NCI-H2196 treated with DMSO at 0.1 percent for 48 hours (cell line): ENCODE measurements at regions not wholly inside any gene's neighbourhood (a gene's known extent, or its start where the extent isn't known, plus 50 kb on each side); places are given as distances from the start of the nearest gene placed in this dataset.
"Not testable (repeated sequence)": the region's sequence is repeated elsewhere in the genome, so short reads cannot be mapped to it uniquely, and the experiment has no call there.

Experiments used
- DNase-seq: peaks from one replicate; lab custom pipeline; 2025; ENCODE audit not compliant: unreplicated experiment; lab: John Stamatoyannopoulos, UW

DNA sequence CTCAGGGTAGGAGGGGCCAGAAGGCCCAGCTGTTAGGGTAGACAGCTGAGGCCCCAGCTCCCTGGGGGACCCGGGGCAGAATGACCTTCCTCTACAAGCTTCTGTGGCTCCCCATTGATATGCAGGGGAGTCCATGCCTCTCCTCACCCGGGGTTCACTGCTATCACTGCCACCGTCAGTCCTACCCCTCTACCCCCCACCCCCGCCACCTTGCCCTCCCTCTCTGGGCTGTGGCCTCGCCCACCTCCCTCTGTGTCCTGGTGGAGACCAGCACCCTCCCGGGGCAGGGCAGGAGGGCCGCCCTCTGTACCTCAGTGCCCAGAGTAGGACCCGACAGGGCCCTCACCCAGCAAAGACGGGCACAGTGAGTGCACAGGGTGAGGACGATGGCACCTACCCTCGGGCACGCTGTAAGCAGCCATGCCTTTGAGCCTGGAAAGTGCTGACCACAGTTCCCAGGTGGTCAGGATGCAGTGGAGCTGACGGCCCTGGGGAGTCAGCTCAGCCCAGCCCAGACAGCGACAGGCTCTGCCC, 88.4 kb upstream of the SFSWAP start:
- DNase-seq, result no peak

DNA sequence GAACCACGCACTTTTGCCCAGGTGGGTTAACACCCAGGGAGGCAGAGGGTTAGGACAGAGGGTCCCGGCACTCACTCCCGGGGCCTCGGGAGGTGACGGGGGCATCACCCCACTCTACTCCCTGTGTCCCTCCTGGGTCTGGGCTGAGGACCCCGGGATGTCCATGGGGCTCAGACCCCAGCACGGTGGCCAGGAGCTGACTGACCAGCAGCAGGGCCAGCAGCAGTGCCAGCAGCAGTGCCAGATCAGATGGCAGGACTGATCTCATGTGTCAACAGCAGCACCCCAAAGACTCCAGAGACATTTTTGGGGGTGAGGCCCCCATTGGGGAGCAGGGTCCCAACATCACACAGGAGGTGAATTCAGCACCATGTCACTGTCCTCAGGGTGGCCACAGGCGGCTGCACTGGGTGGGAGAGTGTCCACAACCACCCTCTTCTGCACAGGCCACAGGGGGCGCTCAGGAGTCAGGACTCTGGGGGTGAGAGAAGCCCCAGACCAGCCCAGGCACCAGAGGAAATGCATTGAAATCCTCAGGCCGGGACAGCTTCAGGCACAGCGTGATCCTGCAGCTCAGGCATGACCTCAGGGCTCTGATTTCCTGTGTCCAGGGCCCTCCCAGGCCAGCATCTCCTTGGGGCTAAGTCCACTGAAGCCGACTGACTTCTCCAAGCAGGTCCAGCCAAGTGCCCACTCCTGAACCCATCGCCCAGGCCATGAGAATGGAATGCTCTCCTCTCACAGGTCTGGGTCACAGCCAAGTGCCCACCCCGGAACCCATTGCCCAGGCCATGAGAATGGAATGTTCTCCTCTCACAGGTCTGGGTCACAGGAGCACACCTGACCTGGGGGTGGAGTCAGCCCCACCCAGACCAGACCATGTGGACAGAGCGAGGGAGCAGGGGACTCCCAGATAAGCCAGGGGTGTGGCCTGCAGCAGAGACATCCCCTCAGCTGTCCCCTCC, 87.2 kb upstream of the SFSWAP start:
- not testable (repeated sequence) for DNase-seq

DNA sequence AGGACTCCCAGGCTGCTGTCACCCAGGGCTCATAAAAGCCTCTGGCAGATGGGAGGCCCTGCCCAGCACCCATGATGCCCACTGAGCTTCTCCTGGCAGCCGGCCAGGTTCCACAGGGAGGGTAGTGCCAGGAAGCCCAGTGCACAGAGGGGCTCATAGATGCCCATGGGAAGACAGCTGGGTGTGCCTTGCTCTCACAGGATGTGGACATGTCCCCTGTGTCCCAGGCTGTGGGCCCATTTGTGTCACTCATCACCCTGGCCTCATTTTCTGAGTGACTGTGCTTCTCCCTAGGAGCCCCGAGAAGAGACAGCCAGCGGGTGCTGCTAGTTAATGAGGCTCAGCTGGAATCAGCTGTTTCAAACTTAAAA, 86.5 kb upstream of the SFSWAP start:
- DNase-seq, result not testable (repeated sequence)

DNA sequence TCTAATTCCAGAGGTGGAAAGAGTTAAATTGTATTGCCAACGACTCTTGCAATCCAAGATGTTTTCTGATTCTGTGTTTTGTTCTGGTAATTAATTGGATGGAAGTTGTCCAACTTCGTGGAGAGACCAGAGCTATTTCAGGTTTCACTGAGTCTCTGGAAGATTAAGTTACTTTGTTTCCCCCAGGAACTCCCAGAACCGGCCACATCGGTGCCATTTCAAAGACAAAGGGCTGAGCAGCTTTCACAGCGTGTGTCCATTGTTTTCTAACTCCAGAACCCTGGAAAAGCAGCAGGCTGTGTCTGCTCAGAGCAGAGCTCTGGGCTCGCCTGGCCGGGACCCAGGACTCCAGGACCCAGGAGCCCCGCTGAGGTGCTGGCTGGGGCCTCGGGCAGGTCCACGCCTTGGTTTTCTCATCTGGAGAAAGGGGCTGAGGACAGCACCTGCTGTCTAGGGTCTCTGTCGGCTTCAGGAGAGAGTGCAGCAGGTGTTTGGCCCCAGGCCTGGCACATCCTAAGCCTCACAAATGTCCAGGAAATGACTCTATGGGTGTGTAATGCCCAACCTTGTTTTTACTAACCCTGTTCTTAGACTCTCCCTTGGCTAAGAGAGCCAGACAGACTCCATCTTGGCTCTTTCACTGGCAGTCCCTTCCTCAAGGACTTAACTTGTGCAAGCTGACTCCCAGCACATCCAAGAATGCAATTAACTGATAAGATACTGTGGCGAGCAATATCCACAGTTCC, 86.0 kb upstream of the SFSWAP start:
- peak; percentile 42 for DNase-seq

DNA sequence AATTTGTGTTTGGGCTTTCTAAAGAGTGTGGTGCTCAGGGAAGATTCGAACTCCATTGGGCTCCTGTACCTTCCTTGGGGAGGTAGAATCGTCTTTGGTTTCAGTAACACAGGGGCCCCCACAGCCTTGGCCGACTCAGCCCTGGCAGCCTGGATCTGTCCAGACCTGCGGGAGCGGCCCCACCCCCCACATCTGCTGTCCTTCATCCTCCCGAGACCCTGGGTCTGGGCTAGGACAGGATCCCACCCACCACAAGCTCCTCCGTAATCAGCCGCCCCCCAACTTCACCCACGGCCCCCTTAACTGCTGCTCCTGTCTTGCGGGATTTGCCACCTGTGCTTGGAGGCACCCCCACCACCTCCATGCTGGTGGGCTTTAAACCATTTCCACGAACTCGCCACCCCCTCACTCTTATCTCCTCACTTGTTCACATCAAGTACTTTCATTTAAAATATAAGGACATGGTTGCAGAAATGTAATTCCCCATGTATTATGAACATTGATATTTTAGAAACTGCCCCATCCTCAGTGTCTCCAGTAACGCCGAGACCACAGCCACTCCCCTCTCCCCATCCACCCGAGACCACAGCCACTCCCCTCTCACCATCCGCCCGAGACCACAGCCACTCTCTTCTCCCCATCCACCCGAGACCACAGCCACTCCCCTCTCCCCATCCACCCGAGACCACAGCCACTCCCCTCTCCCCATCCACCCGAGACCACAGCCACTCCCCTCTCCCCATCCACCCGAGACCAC, 84.7 kb upstream of the SFSWAP start:
- not testable (repeated sequence) for DNase-seq

DNA sequence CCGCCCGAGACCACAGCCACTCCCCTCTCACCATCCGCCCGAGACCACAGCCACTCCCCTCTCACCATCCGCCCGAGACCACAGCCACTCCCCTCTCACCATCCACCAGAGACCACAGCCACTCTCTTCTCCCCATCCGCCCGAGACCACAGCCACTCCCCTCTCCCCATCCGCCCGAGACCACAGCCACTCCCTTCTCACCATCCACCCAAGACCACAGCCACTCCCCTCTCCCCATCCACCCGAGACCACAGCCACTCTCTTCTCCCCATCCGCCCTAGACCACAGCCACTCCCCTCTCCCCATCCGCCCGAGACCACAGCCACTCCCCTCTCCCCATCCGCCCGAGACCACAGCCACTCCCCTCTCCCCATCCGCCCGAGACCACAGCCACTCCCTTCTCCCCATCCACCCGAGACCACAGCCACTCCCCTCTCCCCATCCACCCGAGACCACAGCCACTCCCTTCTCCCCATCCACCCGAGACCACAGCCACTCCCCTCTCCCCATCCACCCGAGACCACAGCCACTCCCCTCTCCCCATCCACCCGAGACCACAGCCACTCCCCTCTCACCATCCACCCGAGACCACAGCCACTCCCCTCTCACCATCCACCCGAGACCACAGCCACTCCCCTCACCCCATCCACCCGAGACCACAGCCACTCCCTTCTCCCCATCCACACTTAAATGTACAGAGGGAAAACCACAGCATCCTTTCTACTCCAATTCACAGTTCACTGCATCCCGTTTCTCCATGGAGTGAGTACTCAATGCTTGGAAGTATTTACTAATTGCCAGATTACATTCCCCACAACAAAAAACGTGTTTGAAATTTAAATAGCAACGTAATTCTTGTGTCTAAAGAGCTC, 83.5 kb upstream of the SFSWAP start:
- not testable (repeated sequence) for DNase-seq

DNA sequence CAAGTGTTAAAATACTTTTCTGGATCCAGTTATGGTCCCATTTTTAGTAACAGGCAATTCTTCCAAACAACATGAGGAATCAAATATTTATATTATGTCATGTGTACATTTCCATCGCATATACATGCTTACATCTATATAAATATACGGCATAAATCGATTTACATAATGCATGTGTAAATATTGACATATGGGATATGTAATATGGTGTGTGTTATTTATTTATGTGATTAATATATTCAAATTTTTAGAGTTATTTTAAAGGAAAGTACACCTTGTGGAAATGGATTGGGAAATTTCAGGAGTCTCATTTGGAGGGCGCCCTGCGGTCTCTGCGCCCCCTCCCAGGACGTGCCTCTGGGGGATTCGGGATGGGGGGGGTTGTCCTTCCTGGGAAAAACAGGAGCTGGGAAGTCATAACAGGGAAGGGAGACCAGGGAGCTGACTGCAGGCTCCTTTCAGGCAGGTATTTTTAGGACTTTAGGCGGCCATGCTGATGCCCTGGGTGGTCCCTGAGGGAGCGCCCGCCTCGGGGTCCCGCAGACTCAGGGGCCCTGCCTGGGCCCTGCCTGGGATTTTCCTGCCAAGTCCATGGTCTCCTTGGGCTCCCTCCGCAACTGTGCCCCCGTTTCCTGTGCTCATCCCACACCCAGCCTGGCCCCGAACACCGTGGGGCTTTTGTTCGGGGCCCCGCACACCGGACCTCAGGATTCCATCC, 82.7 kb upstream of the SFSWAP start:
- no peak for DNase-seq

DNA sequence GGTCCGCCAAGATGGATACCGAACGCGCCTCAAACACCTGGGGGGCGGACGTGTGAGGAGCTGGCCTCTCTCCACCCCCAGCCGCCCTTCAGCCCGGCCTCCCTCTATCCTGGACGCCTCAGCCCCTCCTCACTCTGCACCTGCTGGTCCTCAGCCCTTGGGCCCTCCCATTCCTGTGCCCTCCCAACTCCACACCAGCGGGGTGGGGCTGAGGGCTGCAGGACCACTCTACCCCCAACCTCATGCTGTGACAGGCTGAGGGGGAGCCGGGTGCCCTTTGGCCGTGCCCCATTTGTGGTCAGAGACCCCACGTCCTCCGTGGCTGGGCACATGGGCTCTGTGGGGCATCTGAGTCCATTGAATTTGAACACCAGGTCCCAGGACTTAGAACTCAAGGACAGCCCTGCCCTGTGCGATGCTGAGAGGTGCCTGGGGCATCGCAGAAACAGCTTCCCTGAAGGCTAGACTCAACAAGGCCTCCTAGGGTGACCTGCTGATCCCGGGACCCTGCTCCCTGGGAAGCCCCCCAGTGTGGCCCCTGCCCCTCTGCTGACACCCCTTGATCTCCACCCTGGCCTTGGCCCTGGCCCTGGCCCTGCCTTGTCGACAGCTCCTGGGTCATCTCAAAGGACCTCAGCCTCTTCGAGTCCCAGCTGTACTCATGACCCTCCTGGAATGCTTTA, 82.0 kb upstream of the SFSWAP start:
- DNase-seq, result no peak

DNA sequence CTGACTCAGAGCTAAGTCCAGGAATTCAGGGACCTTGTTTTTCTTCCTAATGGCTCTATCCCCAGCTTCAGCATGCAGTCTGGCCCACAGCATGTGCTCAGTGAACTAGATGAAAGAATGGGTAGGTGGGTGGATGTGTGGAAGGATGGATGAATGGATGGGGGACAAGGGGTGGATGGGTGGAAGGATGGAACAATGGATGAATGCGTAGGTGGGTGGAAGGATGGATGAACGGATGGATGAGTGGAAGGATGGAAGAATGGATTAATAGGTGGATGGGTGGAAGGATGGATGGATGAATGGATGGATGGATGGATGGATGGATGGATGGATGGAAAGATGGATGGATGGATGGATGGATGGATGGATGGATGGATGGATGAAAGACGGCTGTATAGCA, 79.7 kb upstream of the SFSWAP start:
- no peak for DNase-seq

DNA sequence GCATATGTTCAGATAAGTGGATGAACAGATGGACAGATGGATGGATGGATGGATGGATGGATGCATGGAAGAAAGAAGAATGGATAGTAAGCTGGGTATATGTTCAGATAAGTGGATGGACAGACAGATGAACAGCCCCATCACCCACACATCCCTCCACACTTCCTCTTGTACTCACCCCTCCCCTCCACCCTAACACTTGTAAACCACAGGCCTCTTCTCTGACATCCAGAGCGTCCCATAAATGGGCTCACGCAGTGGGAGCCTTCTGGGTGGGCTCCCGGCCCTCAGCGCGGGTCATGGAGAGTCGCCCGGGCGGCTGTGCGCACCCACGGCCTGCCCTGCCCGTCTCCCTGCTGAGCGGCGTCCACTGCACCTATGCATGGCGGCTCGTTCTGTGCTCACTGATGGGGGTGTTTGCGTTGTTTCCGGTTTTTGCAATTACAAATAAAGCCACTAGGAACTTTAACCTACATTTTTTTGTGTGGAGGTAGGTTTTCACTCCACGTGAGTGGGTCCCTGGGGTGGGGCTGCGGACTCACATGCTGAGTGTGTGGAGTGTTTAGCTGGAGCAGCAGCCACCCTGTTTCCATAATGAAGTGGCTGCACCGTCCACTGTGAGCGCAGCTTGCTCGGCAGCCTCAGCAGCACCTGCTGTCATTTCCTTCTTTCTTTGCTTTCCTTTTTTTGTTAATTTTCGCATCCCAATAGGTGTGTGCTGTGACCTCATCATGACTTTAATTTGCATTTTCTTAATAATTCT, 78.8 kb upstream of the SFSWAP start:
- not testable (repeated sequence) for DNase-seq

DNA sequence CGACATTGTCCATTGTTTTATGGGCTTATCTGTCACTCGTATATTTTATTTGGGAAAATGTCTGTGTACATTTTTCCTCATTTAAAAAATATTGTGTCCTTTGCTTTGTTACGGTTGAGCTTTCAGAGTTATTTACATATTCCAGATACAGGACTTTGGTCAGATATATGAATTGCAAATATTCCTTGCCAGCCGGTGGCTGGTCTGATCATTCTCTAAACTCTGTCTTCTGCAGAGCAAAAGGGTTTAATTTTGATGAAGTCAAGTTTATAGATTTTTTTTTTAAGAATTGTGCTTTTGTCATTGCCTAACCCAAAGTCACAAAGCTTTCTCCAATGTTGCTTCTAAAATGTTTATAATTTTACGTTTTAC, 78.3 kb upstream of the SFSWAP start:
- DNase-seq, result not testable (repeated sequence)

DNA sequence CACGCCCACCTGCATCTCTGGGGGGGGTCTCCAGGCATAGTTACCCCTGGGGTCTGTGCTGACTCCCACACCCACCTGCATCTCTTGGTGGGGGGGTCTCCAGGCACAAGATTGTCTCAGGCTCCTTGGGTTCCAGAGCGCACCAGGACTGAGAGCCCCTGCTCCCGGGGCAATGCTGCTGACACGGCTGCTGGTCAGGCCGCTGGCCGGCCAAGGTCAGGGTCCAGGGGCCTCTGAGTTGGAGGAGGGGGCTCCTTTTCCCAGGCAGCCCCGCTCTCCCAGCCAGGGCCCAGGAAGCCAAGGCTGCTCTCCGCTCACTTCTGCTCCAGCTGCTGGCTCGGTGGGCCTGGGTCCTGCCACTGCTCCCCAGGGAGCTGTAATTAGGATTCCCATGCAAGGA, 77.3 kb upstream of the SFSWAP start:
- DNase-seq, result not testable (repeated sequence)

DNA sequence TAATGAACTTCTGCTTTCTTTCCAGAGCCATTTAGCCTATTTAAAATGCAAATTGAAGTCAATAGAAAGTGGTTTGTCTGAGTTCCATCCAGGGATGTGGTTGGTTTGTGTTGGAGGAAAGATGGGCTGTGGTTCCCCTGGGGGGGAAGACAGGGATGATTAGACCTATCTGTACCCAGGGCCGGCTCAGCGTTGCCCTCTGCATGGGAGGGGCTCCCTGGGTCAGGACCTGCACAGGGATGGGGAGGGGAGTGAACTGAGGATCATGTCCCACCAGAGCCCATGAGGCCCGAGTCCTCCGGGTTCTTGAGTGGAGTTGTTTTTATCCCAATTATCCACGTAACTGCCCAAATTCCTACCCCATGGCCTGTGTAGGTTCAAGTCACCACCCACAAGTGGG, 76.9 kb upstream of the SFSWAP start:
- no peak for DNase-seq

DNA sequence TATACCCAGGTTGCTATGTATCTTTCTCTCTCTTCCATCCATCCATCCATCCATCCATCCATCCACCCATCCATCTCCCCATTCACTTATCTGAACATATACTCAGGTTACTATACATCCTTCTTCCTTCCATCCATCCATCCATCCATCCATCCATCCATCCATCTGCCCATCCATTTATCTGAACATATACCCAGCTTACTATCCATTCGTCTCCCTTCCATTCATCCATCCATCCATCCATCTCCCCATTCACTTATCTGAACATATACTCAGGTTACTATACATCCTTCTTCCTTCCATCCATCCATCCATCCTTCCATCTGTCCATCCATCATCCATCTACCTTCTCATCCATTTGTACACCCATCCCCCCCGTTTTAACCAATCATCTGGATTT, 75.9 kb upstream of the SFSWAP start:
- not testable (repeated sequence) for DNase-seq

DNA sequence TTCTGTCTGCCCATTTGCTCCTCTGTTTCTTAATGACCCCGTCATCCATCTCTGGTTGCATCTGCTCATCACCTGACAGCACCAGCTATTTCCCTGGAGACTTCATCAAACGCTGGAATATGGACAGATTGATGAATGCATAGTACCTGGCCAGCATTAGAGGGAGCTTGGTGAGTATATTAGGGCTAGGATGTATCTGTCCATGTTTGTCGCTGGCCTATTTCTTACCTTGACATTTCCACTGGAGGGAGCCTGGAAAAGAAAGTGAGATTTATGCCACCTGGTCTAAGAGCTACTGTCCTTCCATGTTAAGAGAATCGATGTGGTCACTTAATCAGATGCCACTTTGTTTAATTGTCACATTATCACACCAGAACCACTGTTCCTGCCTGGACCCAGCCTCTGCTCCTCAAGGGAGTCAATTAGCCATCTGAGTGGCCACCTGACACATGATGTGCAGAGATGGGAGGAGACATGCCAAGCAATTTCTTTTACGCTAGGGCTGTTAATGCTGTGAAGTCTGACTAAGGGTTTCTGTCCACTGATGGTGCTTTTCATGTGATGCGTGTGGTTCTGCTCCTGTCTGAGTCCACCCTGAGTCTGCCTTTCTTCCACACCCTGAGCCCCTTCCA, 75.3 kb upstream of the SFSWAP start:
- no peak for DNase-seq

DNA sequence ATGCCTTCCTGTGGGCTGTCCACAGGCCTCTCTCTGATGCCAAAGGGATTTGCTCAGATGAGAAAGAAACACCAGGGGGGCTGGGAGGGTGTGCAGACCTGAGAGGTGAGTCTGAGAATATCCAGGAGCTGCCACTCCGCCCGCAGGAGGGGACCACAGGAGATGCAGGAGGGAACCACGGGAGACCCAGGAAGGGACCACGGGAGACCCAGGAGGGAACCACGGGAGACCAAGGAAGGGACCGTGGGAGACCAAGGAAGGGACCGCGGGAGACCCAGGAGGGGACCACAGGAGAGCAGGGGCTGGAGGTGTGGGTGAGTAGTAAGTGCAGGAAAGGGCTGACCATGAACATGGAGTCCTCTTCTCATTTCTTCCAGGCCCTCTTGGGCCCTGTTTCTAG, 74.6 kb upstream of the SFSWAP start:
- DNase-seq, result no peak

DNA sequence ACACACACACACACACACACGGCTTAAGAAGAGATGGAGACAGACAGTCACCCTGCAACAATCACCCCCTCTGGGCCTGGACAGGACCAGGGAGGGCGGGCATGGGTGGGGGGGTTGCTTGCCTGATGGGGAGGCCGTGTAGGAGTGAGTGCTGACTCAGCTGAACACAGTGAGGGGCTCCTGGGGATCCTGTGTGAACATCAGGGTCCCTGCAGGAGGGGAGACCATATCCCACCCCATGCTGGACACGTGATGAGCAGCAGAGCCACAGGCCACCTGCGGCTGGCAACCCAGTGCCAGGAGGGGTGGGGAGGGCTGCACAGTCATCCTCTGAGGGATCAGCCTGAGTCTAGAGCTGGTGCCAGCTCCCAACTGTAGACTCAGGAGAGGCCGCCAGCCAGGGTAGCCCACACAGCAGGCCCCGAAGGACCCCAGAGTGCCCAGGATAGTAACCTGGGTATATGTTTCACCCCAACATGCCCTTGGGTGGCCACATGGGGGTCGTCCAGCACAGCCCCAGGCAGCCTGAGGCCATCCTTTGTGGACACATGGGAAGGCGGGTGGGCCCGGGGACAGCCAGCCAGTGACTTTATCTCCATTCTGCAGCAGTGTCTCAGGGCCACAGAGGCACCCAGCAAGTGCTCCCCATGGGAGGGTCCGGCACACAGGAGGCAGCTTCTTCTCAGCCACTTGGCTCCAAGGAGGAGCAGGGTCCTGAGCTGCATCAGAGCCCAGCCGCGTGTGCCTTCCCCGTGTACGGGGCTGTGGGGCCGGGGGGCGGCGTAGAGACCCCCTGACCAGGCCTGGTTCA, 73.7 kb upstream of the SFSWAP start:
- DNase-seq, result no peak
